GM23248 (cell line): ENCODE measurements at regions not wholly inside any gene's neighbourhood (a gene's known extent, or its start where the extent isn't known, plus 50 kb on each side); places are given as distances from the start of the nearest gene placed in this dataset.

Source experiments
- EZH2 ChIP-seq: fragments of 200-600 bp; sonication (generic); IDR thresholded peaks from 2 replicates; pipeline ENCODE4 v1.6.1; 2018; ENCODE audit warnings: antibody characterized with exemption, mild to moderate bottlenecking; ENCODE audit not compliant: insufficient read depth, poor library complexity, severe bottlenecking
- EZH2phosphoT487 ChIP-seq: fragments of 200-600 bp; sonication (generic); IDR thresholded peaks from 2 replicates; pipeline ENCODE4 v1.6.1; 2018; ENCODE audit warnings: antibody characterized with exemption, moderate library complexity, mild to moderate bottlenecking, low read depth; ENCODE audit not compliant: insufficient read depth

DNA sequence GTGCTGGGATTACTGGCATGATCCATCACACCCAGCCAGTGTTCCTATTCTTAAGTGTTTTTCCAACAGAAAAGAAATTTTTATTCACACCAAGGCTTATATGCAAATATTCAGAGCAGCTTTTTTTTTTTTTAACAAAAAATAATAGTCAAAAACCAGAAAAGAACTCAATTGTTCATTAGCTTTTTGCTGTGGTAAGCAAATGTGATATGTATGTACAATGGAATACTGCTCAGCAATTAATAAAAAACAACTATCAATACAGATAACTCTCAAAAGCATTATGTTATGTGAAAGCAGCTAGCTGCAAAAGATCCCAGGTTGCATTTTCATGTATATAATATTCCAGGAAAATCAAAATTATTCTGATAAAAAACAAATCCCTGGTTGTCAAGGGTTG is 132.3 kb downstream of the SLIT2 start:
- TF ChIP-seq EZH2phosphoT487 (no peak), EZH2 (no peak)
